Breast epithelium (tissue), 3 donors: ENCODE measurements at regions not wholly inside any gene's neighbourhood (a gene's known extent, or its start where the extent isn't known, plus 50 kb on each side); places are given as distances from the start of the nearest gene placed in this dataset.
"Not testable (repeated sequence)": the region's sequence is repeated elsewhere in the genome, so short reads cannot be mapped to it uniquely, and the experiment has no call there.

Experiments used
- CTCF ChIP-seq, 3 donors: fragments of 450-650 bp; IDR thresholded peaks; one replicate each; pipeline ENCODE4 v1.5.1; 2016 to 2017; ENCODE audit warnings: antibody characterized with exemption in 3 of 3, mild to moderate bottlenecking in 3 of 3, moderate library complexity in 3 of 3
- POLR2A ChIP-seq: fragments of 450-650 bp; IDR thresholded peaks from one replicate; pipeline ENCODE4 v1.6.1; 2016; ENCODE audit warnings: antibody characterized with exemption, mild to moderate bottlenecking, moderate library complexity
- POLR2AphosphoS5 ChIP-seq, 3 donors: sonication (generic); formaldehyde crosslinking; IDR thresholded peaks; one replicate each; pipeline ENCODE4 v1.6.1; 2017; ENCODE audit warnings: antibody characterized with exemption in 3 of 3

- not testable (repeated sequence) for TF ChIP-seq CTCF (IDR thresholded peaks at IDR 0.05); POLR2A; POLR2AphosphoS5 (IDR thresholded peaks at IDR 0.05)
These were observed 97.5 kb upstream of the GRAMD1B start for GRCh38 chr11:123332577-123332976.
